HG03457 (cell line): ENCODE measurements at regions not wholly inside any gene's neighbourhood (a gene's known extent, or its start where the extent isn't known, plus 50 kb on each side); places are given as distances from the start of the nearest gene placed in this dataset.
"Not testable (repeated sequence)": the region's sequence is repeated elsewhere in the genome, so short reads cannot be mapped to it uniquely, and the experiment has no call there.

ENCODE experiments used
- ATAC-seq: cut with Tn5 transposase; IDR thresholded peaks from one replicate; pipeline ENCODE4 v1.9.1; 2021; ENCODE audit warnings: moderate number of reproducible peaks; ENCODE audit not compliant: unreplicated experiment

GRCh38 chr11:10973416-10973815 is 115.6 kb upstream of the ZBED5 start:
- ATAC-seq = no peak

GRCh38 chr11:10970926-10971325 is 113.1 kb upstream of the ZBED5 start:
- ATAC-seq = no peak

- ATAC-seq = no peak
Measured at GRCh38 chr11:10969387-10969786, 111.5 kb upstream of the ZBED5 start.

GRCh38 chr11:10956884-10957283 is 99.0 kb upstream of the ZBED5 start:
- ATAC-seq = not testable (repeated sequence)

GRCh38 chr11:10955616-10956015 is 97.8 kb upstream of the ZBED5 start:
- no peak for ATAC-seq

GRCh38 chr11:10954184-10954583 is 96.3 kb upstream of the ZBED5 start:
- no peak for ATAC-seq

GRCh38 chr11:10952872-10953271 is 95.0 kb upstream of the ZBED5 start:
- ATAC-seq = no peak

- ATAC-seq = not testable (repeated sequence)
Measured at GRCh38 chr11:10947935-10948334, 90.1 kb upstream of the ZBED5 start.

- ATAC-seq = no peak
Measured at GRCh38 chr11:10946072-10946471, 88.2 kb upstream of the ZBED5 start.

- no peak for ATAC-seq
Measured at GRCh38 chr11:10945196-10945595, 87.3 kb upstream of the ZBED5 start.

- no peak for ATAC-seq
Measured at GRCh38 chr11:10943968-10944367, 86.1 kb upstream of the ZBED5 start.

- no peak for ATAC-seq
Measured at GRCh38 chr11:10942620-10943019, 84.8 kb upstream of the ZBED5 start.

- no peak for ATAC-seq
Measured at GRCh38 chr11:10941871-10942270, 84.0 kb upstream of the ZBED5 start.

GRCh38 chr11:10941414-10941813 is 83.6 kb upstream of the ZBED5 start:
- no peak for ATAC-seq

- no peak for ATAC-seq
Measured at GRCh38 chr11:10938650-10939387, 81.0 kb upstream of the ZBED5 start.

- ATAC-seq = no peak
Measured at GRCh38 chr11:10938231-10938630, 80.4 kb upstream of the ZBED5 start.

- no peak for ATAC-seq
Measured at GRCh38 chr11:10937385-10937771, 79.5 kb upstream of the ZBED5 start.

GRCh38 chr11:10936626-10937384 is 79.0 kb upstream of the ZBED5 start:
- ATAC-seq = no peak

GRCh38 chr11:10935015-10935559 is 77.2 kb upstream of the ZBED5 start:
- no peak for ATAC-seq

- ATAC-seq = no peak
Measured at GRCh38 chr11:10934293-10934860, 76.5 kb upstream of the ZBED5 start.

- peak; percentile 72 for ATAC-seq
Measured at GRCh38 chr11:10933455-10934292, 75.8 kb upstream of the ZBED5 start.
